Osteoblast (primary cell): ENCODE measurements at regions not wholly inside any gene's neighbourhood (a gene's known extent, or its start where the extent isn't known, plus 50 kb on each side); places are given as distances from the start of the nearest gene placed in this dataset.
"Not testable (repeated sequence)": the region's sequence is repeated elsewhere in the genome, so short reads cannot be mapped to it uniquely, and the experiment has no call there.

Experiments used
- DNase-seq: peaks from one replicate; pipeline ENCODE4 v3.0.0; 2011; ENCODE audit warnings: low spot score, mixed read lengths; ENCODE audit not compliant: insufficient read length; ENCODE audit errors: missing footprints
- H2AFZ ChIP-seq: 2 replicates; pipeline ENCODE4 v1.6.0; 2011; ENCODE audit warnings: mild to moderate bottlenecking, low read length
- H3K27ac ChIP-seq: 2 replicates; pipeline ENCODE4 v1.5.1; 2011; ENCODE audit warnings: mild to moderate bottlenecking, low read depth, low read length, moderate library complexity
- H3K27me3 ChIP-seq: 2 replicates; pipeline ENCODE4 v1.6.0; 2012; ENCODE audit warnings: mild to moderate bottlenecking, control low read depth, inconsistent platforms, low read length, moderate library complexity; ENCODE audit not compliant: insufficient read depth
- H3K36me3 ChIP-seq: 2 replicates; pipeline ENCODE4 v1.5.1; 2011; ENCODE audit warnings: mild to moderate bottlenecking, low read length, control low read depth, moderate library complexity; ENCODE audit not compliant: insufficient read depth
- H3K4me1 ChIP-seq: 2 replicates; pipeline ENCODE4 v1.5.1; 2011; ENCODE audit warnings: mild to moderate bottlenecking, low read length, control low read depth, moderate library complexity; ENCODE audit not compliant: insufficient read depth
- H3K4me2 ChIP-seq: 2 replicates; pipeline ENCODE4 v1.6.0; 2011; ENCODE audit warnings: mild to moderate bottlenecking, low read length; ENCODE audit not compliant: insufficient read depth
- H3K4me3 ChIP-seq: fragments of 200-600 bp; sonication (generic); 3 replicates; pipeline ENCODE4 v1.5.1; 2012; ENCODE audit warnings: mild to moderate bottlenecking, low read length, inconsistent platforms; ENCODE audit not compliant: insufficient read depth
- H3K79me2 ChIP-seq: 2 replicates; pipeline ENCODE4 v1.6.0; 2012; ENCODE audit warnings: mild to moderate bottlenecking, low read length, control low read depth, inconsistent platforms; ENCODE audit not compliant: insufficient read depth
- H3K9me3 ChIP-seq: 2 replicates; pipeline ENCODE4 v1.5.1; 2011; ENCODE audit warnings: low read depth, low read length, control low read depth
- H4K20me1 ChIP-seq: 2 replicates; pipeline ENCODE4 v1.6.0; 2012; ENCODE audit warnings: mild to moderate bottlenecking, low read length, control low read depth; ENCODE audit not compliant: insufficient read depth
- CTCF ChIP-seq: IDR thresholded peaks from 2 replicates; pipeline ENCODE4 v1.5.1; 2011; ENCODE audit warnings: mild to moderate bottlenecking, low read depth, low read length, moderate library complexity; ENCODE audit errors: extremely low read depth

DNA sequence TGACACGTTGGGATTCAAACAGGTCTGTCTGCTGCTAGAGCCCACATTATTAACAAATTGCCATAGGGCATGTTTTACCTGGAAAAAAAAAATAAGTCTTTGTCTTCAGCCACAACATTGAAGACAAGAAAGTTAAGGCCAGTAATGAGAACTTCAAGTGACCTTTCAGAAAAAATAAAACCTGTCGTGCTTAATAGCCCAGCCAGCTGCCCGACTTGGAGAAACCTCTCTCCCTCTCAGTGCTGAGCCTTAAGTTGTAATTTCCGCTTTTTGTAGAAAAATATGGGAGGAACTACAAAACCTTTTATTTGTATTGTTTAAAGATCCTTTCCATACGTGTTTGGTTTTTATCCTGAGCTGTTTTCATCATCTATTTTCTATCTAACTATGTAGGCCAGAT is 454.3 kb upstream of the SLITRK6 start:
- not testable (repeated sequence) for H3K27ac ChIP-seq, H3K79me2 ChIP-seq, H3K36me3 ChIP-seq, H3K4me3 ChIP-seq, H4K20me1 ChIP-seq, H3K4me1 ChIP-seq, H3K27me3 ChIP-seq, DNase-seq, H2AFZ ChIP-seq, H3K4me2 ChIP-seq, H3K9me3 ChIP-seq

DNA sequence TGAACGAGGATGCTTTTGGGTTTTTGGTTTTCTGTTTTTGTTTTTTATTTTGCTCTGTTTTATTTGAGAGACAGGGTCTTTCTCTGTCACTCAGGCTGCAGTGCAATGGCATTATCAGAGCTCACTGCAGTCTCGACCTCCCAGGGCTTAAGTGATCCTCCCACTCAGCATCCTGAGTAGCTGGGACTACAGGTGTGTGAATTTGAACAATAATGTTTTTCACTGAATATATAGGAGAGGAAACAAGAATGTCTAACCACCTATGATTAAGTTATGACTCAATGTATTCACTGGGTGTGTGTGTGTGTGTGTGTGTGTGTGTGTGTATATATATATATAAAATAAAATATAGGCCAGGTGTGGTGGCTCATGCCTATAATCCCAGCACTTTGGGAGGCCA is 456.6 kb upstream of the SLITRK6 start:
- H3K4me2 ChIP-seq, H3K36me3 ChIP-seq, H3K27ac ChIP-seq, H3K27me3 ChIP-seq, H3K9me3 ChIP-seq, H2AFZ ChIP-seq, H3K4me3 ChIP-seq, DNase-seq, H3K4me1 ChIP-seq, H4K20me1 ChIP-seq, H3K79me2 ChIP-seq: not testable (repeated sequence)

- H3K27ac ChIP-seq: no peak overlapping the region
- H4K20me1 ChIP-seq: no peaks in the 10 kb centered on the region
- H3K4me2 ChIP-seq: no peak overlapping the region
- no peaks in the 10 kb centered on the region for H3K4me1 ChIP-seq
- no peaks in the 10 kb centered on the region for H3K36me3 ChIP-seq
- no peak overlapping the region for H2AFZ ChIP-seq
- H3K27me3 ChIP-seq: no peaks in the 10 kb centered on the region
- no peak for DNase-seq
- H3K4me3 ChIP-seq: no peak overlapping the region
- no peaks in the 10 kb centered on the region for H3K79me2 ChIP-seq
- TF ChIP-seq CTCF: no peak
- no peaks in the 10 kb centered on the region for H3K9me3 ChIP-seq
These were observed 470.3 kb upstream of the SLITRK6 start for GRCh38 chr13:86269511-86269910.

GRCh38 chr13:86282442-86282841 is 483.2 kb upstream of the SLITRK6 start:
- no peak for TF ChIP-seq CTCF
- H3K9me3 ChIP-seq: no peaks in the 10 kb centered on the region
- H3K36me3 ChIP-seq: no peaks in the 10 kb centered on the region
- H3K27ac ChIP-seq: no peak overlapping the region
- H3K4me1 ChIP-seq: no peaks in the 10 kb centered on the region
- no peaks in the 10 kb centered on the region for H3K27me3 ChIP-seq
- no peak for DNase-seq
- no peak overlapping the region for H3K4me3 ChIP-seq
- no peak overlapping the region for H2AFZ ChIP-seq
- H4K20me1 ChIP-seq: no peaks in the 10 kb centered on the region
- no peaks in the 10 kb centered on the region for H3K79me2 ChIP-seq
- no peak overlapping the region for H3K4me2 ChIP-seq

DNA sequence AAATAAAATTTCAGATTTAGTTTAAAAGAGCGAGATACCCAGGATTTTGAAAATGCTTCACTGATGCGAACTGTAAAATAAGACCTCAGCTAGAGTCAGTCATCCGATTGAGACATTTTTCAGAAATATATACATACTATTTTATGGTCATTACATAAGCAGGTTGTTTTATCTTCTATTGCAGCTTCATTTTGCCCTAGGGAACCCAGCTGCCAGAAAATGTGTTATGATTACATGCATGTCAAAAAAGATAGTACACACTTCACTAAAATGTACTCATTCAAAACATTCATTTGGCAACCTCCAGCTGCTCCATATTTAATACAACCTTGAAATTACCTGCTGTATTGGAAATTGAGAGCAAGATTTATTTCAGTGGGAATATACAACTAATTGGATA is 483.8 kb upstream of the SLITRK6 start:
- Histone ChIP-seq H3K4me2 (no peak overlapping the region), H3K27ac (no peak overlapping the region), H4K20me1 (no peaks in the 10 kb centered on the region), H2AFZ (no peak overlapping the region), H3K4me1 (no peaks in the 10 kb centered on the region), H3K27me3 (no peaks in the 10 kb centered on the region), H3K4me3 (no peak overlapping the region), H3K79me2 (no peaks in the 10 kb centered on the region), H3K9me3 (no peaks in the 10 kb centered on the region), H3K36me3 (no peaks in the 10 kb centered on the region)
- no peak for DNase-seq
- no peak for TF ChIP-seq CTCF
